Adipocyte (in vitro differentiated cells): ENCODE measurements at regions not wholly inside any gene's neighbourhood (a gene's known extent, or its start where the extent isn't known, plus 50 kb on each side); places are given as distances from the start of the nearest gene placed in this dataset.
"Not testable (repeated sequence)": the region's sequence is repeated elsewhere in the genome, so short reads cannot be mapped to it uniquely, and the experiment has no call there.

ENCODE experiments used
- DNase-seq: peaks from one replicate; pipeline ENCODE4 v3.0.0-alpha.2; 2015; ENCODE audit warnings: low read depth
- H3K27me3 ChIP-seq: replicated peaks from 2 replicates; pipeline ENCODE4 v1.7.0; 2013; ENCODE audit warnings: mild to moderate bottlenecking, low read length, moderate library complexity; ENCODE audit not compliant: control insufficient read depth, insufficient read depth
- H3K36me3 ChIP-seq: 2 replicates; pipeline ENCODE4 v1.7.0; 2013; ENCODE audit warnings: low read length, mild to moderate bottlenecking, moderate library complexity; ENCODE audit not compliant: control insufficient read depth, insufficient read depth, severe bottlenecking
- H3K4me1 ChIP-seq: 2 replicates; pipeline ENCODE4 v1.7.0; 2013; ENCODE audit warnings: mild to moderate bottlenecking, low read length, moderate library complexity; ENCODE audit not compliant: control insufficient read depth, insufficient read depth
- H3K4me3 ChIP-seq: 2 replicates; pipeline ENCODE4 v1.7.0; 2013; ENCODE audit warnings: mild to moderate bottlenecking, low read length, moderate library complexity
- H3K9ac ChIP-seq: 2 replicates; pipeline ENCODE4 v1.7.0; 2013; ENCODE audit warnings: mild to moderate bottlenecking, low read length, moderate library complexity
- H3K9me3 ChIP-seq: 2 replicates; pipeline ENCODE4 v1.7.0; 2013; ENCODE audit warnings: mild to moderate bottlenecking, low read length, moderate library complexity; ENCODE audit not compliant: control insufficient read depth

- Histone ChIP-seq H3K4me1 (no peaks in the 10 kb centered on the region), H3K4me3 (no peak overlapping the region), H3K9me3 (no peaks in the 10 kb centered on the region), H3K27me3 (peaks cover 3% of the 10 kb centered on the region), H3K9ac (no peak overlapping the region), H3K36me3 (no peaks in the 10 kb centered on the region)
- no peak for DNase-seq
Observed at GRCh38 chr7:76133164-76133775, 68.4 kb upstream of the SRRM3 start.

GRCh38 chr7:76133839-76134238, 67.9 kb upstream of the SRRM3 start:
- Histone ChIP-seq H3K4me3 (no peak overlapping the region), H3K36me3 (no peaks in the 10 kb centered on the region), H3K4me1 (peaks cover 3% of the 10 kb centered on the region), H3K9me3 (no peaks in the 10 kb centered on the region), H3K27me3 (peaks cover 3% of the 10 kb centered on the region), H3K9ac (no peak overlapping the region)
- no peak for DNase-seq

- not testable (repeated sequence) for H3K36me3 ChIP-seq, H3K9ac ChIP-seq, H3K4me3 ChIP-seq, H3K27me3 ChIP-seq, H3K4me1 ChIP-seq, H3K9me3 ChIP-seq, DNase-seq
Observed at GRCh38 chr7:76135263-76135662, 66.4 kb upstream of the SRRM3 start.

- H3K4me1 ChIP-seq, H3K27me3 ChIP-seq, H3K4me3 ChIP-seq, H3K9ac ChIP-seq, H3K9me3 ChIP-seq, DNase-seq, H3K36me3 ChIP-seq: not testable (repeated sequence)
Observed at GRCh38 chr7:76138577-76139313, 63.0 kb upstream of the SRRM3 start.

- Histone ChIP-seq H3K9ac (no peak overlapping the region), H3K4me3 (no peak overlapping the region), H3K4me1 (peaks cover 3% of the 10 kb centered on the region), H3K9me3 (no peaks in the 10 kb centered on the region), H3K36me3 (no peaks in the 10 kb centered on the region), H3K27me3 (no peaks in the 10 kb centered on the region)
- no peak for DNase-seq
Observed at GRCh38 chr7:76139670-76140069, 62.0 kb upstream of the SRRM3 start.

- not testable (repeated sequence) for DNase-seq, H3K36me3 ChIP-seq, H3K4me1 ChIP-seq, H3K27me3 ChIP-seq, H3K9ac ChIP-seq, H3K9me3 ChIP-seq, H3K4me3 ChIP-seq
Observed at GRCh38 chr7:76140259-76140658, 61.4 kb upstream of the SRRM3 start.

GRCh38 chr7:76142861-76143260, 58.8 kb upstream of the SRRM3 start:
- Histone ChIP-seq H3K4me1 (peaks cover 3% of the 10 kb centered on the region), H3K9me3 (no peaks in the 10 kb centered on the region), H3K27me3 (no peaks in the 10 kb centered on the region), H3K9ac (no peak overlapping the region), H3K4me3 (no peak overlapping the region), H3K36me3 (no peaks in the 10 kb centered on the region)
- no peak for DNase-seq

- H3K9ac ChIP-seq, DNase-seq, H3K36me3 ChIP-seq, H3K4me1 ChIP-seq, H3K9me3 ChIP-seq, H3K4me3 ChIP-seq, H3K27me3 ChIP-seq: not testable (repeated sequence)
Observed at GRCh38 chr7:76144664-76145270, 56.9 kb upstream of the SRRM3 start.

GRCh38 chr7:76146374-76146773, 55.3 kb upstream of the SRRM3 start:
- Histone ChIP-seq H3K27me3 (no peaks in the 10 kb centered on the region), H3K4me1 (no peaks in the 10 kb centered on the region), H3K36me3 (no peaks in the 10 kb centered on the region), H3K9ac (no peak overlapping the region), H3K9me3 (no peaks in the 10 kb centered on the region), H3K4me3 (no peak overlapping the region)
- no peak for DNase-seq

GRCh38 chr7:76148947-76149346, 52.7 kb upstream of the SRRM3 start:
- H3K4me3 ChIP-seq, H3K9me3 ChIP-seq, H3K36me3 ChIP-seq, H3K9ac ChIP-seq, H3K4me1 ChIP-seq, H3K27me3 ChIP-seq, DNase-seq: not testable (repeated sequence)

GRCh38 chr7:76149847-76150691, 51.6 kb upstream of the SRRM3 start:
- Histone ChIP-seq H3K27me3 (no peaks in the 10 kb centered on the region), H3K4me3 (peak overlapping the region; percentile 37), H3K36me3 (no peaks in the 10 kb centered on the region), H3K9me3 (no peaks in the 10 kb centered on the region), H3K4me1 (no peaks in the 10 kb centered on the region), H3K9ac (no peak overlapping the region)
- DNase-seq = no peak
